ENCODE measurements at regions not wholly inside any gene's neighbourhood (a gene's known extent, or its start where the extent isn't known, plus 50 kb on each side); places are given as distances from the start of the nearest gene placed in this dataset.
A peak's percentile ranks its signal among the peaks of the same experiment; 100 is the strongest.
"Not testable (repeated sequence)": the region's sequence is repeated elsewhere in the genome, so short reads cannot be mapped to it uniquely, and the experiment has no call there.

DNA sequence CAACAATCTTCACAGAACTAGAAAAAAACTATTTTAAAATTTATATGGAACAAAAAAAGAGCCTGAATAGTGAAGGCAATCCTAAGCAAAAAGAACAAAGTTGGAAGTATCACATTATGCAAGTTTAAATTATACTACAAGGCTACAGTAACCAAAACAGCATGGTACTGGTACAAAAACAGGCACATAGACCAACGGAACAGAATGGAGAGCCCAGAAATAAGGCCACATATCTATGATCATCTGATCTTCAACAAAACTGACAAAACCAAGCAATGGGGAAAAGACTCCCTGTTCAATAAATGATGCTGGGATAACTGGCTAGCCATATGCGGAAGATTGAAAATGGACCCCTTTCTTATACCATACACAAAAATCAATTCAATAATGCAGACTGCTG, 74.4 kb upstream of the RTN4 start:
- not testable (repeated sequence) for DNase-seq

DNA sequence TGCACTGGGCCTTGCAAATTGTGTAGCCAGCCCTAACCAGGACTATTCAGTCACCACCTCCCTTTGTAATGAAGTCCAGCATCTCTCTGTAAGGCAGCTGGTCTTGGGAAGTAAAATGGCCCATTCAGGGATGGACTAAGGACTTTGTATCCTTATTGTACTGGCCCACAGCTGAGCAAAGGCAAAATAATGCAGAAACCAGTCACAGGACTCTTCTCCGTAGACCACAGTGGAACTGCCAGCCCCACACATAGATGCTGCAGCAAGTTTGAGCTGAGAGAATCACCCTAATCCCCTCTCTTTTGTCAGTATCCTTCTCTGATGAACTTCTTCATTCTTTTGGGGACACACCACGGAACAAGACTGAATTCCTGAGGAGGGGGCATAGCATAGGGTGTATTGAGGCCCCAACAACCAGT, 73.6 kb upstream of the RTN4 start:
- DNase-seq, result no peak

DNA sequence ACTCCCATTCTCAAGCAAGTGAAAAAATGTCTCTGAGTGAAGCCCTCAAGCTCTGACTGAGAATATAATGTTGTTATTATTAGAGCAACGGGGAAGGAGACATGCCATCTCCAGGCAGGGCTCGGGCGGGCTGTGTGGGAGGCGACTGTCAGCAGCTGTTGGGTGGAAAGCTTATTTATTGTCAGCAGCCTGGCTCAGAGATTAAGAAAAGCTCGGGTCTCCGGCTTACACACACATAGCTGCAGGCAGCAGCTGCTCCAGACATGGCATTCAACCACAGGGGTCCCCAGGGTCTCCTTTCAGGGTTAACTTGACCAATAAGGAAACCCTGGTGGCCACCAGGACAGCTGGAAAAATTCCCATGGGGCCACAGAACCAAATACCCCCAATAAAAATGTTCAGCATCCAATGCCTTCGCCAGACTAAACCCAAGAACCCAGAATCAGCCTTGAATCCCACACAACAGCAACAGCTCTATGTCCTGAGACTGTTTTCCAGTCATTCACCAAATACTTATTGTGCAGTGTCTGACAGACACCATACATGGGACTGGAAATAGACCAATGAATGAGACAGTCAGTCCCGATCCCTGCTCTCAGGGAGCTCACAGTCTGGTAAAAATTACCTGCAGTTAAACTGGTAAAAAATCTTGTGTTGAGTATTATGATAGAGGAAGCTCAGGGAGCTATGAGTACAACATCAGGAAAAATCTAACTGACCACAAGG, 70.5 kb upstream of the RTN4 start:
- DNase-seq, result no peak

DNA sequence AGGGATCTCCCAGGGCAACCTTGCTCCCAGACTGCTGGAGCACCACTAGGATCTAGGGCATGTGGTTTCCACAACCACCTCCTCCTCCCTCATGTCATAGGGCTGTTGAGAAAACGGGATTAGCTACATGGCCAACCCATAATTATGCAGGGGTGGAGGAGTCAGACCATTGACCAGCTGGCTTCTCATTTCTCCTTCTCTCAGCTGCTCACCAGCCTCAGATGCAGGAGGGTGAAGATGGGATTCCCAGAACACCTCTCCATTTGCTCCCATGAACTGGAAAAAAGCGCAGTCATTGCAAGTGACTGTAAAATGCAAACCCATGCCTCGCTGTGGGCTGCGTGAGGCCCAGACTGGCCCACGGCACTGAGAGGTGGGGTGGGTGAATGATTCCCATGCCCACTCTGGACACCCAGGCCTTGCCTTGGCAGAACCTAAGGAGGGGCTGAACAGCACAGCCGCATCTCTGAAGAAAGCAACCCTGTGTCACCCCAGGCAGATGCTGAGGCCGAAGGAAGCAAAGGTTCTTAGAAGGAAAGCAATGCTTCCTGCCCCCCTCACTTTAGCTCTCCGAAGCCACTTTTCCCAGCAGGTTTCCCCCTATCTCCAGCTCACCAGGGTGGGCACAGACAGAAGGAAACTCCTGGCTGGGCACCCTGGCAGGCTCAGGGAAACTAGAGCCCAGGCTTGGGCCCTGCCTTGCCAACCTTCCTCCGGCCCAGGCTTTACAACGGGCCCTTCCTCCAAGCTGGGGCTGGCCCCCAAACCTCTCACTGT, 69.6 kb upstream of the RTN4 start:
- no peak for DNase-seq

DNA sequence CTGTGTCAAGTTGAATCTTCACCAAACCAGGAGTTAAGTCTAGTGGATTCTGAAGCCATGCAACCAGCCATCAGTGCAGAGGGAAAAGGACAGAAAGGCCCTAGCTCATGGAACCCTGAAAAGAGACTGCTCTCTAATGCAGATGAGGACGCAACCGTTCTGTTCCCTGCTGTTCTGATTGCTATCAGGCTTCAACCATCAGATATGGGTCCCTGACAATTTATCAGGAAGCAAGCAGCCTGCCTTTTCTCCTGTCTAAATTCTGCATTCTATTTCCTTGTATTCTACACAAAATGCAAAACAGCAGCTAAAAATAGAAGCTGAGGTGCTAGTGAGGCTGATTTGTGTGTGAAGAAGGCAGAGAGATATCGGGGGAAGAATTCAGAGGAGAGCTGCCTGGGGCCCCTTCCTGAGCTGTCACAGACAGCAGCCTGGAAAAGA, 68.4 kb upstream of the RTN4 start:
- DNase-seq, result no peak

DNA sequence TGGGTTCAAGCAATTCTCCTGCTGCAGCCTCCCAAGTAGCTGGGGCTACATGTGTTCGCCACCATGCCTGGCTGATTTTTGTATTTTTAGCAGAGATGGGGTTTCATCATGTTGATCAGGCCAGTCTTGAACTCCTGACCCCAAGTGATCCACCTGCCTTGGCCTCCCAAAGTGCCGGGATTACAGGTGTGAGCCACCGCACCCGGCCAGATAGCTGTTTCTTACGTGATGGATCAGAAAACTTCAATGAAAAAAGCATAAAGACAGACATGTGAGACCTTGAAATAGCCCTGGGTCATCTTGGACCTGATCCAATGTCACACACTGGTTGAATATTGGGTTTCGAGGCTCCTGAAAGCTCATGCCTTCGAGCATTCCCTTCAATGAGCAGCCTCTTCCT, 66.7 kb upstream of the RTN4 start:
- no peak for DNase-seq

DNA sequence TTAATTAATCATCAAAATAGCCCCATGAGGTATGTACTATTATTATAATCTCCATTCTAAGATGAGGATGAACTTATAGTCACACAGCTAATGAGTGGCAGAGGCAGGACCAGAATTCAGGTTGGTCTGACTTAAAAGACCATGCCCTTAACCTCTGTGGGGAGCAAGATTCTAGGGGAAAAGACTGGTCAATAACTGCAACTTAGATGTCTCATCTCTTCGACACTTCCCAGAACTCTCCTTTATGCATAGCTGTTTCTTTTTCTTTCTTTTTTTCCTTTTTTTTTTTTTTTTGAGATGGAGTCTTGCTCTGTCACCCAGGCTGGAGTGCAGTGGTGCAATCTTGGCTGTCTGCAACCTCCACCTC, 66.3 kb upstream of the RTN4 start:
- DNase-seq, result no peak

DNA sequence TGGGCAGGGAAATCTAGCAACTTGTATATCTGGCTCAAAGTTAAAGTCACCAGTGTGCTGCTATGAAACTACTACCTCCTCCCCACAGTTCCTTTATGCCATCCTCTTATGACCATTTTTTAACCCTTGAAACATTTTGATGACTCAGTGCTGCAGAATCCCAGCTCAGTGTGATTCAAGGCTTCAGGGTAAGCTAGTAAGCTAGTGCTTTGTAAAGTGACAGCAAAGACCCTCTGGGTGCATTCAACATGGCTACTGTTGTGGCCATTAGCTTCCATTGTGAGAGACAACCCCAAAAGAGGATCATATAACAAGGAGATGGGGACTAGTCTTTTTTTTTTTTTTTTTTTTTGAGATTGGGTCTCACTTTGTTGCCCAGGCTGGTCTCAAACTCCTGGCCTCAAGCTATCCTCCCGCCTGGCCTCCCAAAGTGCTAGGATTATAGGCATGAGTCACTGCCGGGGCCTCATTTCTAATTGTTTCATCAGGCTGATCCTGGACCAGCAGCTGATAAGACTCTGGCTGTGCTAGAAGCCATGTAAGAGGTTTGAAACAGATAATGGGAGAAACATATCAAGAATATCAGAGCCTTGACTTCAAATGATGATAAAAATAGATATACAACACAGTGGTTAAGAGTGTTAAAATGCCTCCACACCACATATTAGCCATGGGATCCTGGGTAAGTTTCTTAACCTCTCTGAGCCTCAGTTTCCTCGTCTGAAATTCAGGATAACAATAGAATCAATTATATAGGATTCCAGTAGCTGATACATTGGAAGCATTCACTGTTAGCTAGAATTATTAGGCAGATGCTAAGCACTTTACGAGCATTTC, 65.7 kb upstream of the RTN4 start:
- DNase-seq, result no peak

DNA sequence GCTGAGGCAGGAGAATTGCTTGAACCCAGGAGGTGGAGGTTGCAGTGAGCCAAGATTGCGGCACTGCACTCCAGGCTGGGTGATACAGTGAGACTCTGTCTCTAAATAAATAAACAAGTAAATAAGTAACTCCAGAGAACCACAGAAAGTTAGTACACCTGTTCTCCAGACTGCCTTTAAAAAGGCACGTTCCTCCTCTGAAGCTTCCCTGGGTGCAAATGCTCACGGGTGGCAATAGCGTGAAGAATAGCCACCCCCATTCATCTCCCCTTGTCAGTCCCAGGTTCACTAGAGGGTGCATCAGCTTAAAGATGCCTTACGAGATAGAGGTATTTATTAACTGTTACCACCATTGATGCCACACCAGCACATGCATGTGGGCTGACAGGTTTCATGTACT, 64.3 kb upstream of the RTN4 start:
- DNase-seq, result no peak

DNA sequence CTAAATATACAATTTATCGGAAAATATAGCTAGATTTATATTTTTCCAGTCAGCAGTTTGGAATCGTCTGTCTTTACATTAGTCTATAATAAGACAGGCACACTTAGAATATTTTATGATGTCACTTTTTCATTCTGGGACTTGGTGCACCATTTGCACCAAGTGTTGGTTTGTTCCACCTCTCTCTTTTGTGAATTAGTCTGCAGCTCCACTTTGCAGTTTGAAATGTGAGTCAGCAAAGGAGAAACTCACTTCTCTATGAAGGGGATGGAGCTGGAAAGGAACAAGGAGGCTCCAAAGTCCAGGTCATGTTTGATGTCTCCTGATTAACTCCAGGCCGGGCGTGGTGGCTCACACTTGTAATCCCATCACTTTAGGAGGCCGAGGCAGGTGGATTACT, 63.8 kb upstream of the RTN4 start:
- no peak for DNase-seq

DNA sequence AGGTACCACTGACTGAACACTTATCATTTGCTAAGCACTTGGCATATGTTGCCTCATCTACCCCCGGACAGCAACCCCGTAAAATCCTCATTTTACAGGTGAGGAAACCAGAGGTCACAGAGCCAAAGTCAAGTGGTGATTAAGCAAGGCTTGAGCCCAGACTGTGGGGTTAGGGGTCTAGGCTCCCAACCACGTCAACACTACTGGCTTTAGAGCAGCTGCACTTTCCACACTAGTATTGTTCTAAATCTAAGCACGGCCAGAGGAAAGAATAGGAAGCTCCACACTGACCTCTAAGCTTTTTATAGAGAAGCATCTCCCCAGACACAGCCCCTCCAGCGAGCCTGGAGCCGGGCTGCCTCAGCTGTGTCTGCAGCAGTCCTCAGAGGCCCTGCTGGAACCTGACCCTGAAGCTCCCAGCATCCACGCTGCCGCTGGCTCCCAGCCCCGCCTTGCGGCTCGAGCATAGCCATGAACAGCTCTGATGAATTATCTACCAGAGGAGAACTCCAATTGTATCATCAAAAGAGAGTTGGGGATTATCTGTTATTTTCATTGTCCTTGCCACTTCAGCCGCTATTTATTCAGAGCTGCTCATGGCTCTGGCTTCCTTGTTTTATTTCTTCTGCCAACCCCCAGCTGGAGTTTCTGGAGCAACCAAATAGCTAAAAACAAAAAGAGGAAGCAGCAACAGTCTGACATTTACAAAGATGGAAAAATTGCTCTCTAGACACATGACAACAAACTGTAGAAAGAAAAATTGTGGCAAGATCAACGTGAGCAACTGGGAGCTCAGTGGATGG, 62.2 kb upstream of the RTN4 start:
- DNase-seq, result peak; percentile 39

DNA sequence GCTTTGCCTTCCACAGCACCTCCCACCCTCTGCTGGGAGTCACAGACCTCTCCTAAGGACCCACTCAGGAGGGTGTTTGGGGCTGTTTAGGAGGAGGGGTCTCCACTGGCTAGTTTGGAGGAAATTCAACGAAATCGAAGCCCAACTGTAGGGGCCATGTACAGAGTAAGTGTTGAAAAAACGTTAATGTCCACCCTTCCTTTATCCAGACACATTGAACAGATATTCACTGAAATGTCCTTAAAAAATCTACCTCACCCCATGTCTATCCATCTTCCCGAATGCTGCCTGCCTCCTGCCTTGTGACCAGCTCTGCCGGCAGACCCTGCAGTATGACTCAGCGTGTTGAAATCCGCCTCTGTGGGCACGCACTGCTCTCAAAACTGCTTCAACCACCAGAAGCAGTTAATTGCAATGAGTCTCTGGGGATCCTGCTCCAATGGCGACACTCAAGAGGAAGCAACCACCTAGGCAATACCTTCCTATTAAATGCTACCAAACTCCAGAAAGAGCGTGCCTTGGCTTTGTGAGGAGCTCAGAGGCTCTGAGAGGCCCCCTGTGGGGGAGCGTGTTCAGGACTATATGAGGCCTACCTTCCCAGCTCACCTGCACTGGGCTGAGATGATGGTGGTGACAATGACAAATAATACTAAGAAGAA, 61.4 kb upstream of the RTN4 start:
- peak; percentile 86 for DNase-seq

DNA sequence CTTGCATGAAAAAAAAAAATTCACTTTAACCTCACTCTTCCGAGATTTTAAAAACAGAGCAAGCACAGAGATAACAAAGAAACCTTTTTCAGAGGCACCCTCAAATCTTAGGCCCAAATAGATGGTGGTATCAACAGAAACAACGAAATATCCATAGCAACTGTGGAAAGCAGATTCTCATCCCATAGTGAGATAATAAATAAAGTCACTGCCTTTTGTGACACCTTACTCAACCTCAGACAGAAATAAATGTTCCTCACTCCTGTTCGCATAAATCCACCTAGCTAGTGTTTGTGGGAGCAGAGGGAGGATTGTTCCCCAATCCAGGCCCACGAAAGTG, 60.9 kb upstream of the RTN4 start:
- no peak for DNase-seq

DNA sequence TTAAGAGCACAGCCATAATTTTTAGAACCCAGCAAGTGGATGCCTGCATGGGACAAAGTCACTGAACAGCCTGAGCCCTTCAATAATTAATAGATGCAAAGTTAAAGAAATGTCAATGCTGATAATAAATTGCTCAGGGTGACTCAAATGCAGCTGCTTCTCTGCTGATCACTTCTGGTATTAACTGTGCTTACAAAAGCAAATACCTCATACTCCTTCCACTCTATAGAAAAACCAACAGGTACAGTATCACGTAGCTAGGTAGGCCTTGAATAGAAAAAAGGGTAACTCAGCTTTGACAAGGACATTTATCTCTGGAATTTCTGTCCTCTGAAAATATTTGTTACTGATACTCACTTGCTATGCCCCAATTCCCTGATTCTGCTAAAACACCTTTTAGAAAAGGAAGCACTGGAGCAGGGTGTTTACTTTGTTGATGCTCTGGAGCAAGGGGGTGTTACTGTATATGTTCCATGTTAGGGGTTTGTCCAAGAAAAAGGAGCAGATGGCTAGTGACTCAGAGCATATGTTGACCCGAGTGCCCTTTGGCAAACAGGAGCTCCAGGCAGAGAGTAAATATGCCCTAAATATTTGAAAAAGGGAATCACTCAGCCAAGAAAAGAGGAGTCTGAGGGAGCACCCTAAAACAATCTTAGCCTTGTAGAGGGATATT, 59.1 kb upstream of the RTN4 start:
- no peak for DNase-seq

DNA sequence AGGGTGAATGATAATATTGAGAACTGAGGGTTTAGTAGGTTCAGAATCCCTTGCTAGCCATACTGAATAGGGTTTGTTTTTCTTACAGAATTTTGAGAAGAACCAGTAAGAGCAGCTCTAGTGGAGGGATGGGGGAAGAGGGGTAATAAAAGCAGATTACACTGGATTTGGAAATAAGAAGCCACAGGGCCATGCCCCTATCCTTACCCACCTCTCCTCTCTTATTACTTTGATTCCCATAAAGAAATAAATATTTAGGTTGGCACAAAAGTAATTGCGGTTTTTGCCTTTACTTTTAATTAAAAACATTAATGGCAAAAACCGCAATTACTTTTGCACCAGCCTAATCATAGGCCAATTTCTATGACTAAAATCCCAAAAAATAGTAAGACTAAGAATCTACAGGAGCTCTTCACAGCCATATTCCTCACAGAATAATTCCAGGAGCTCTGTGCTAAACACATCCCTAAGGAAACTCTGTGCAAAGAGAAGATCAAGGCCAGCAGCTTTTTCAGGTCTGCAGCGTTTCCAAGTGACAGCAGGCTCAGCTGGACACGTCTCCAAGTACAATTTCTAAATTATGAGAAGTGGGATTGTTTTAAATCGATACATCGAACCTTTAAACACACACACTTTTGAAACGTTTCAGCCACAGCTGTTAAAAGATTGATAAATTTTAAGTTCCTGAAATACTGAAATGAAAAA, 58.4 kb upstream of the RTN4 start:
- no peak for DNase-seq

DNA sequence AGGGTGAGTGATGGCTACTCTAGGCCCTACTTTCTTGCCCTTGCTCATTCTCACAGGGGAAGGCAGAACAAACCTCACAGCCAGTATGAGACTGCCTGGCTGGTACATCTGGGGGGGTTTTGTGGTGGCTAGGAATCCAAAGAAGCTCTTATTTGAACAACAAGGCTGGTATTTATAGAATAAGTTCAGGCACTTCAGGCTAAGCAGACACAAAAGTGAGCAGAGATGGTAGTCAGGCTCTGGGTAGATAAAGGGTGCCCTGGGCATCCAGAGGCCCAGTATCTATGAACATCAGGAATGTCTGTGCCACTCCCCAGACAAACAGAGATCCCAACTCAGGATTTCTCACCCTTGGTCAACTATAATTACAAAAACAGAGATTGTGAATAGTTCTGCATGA, 57.2 kb upstream of the RTN4 start:
- no peak for DNase-seq

DNA sequence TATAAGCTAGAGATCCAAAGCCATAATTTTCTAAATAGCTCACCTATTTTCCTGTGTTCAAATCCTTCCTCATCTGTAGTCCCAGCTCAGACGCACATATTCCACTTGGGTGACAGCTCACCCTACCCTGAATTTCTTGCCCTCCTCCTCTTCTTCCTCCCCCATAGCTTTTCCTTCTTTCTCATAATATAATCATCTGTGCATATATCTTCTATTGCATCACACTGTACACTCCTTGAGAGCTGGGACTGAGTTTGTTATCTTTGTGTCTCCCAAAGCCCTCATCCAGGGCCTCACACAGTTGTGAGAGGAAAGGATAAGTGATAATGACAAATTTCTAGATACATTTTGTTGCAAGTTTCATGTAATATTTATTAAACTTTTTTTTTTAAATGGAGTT, 55.9 kb upstream of the RTN4 start:
- no peak for DNase-seq

DNA sequence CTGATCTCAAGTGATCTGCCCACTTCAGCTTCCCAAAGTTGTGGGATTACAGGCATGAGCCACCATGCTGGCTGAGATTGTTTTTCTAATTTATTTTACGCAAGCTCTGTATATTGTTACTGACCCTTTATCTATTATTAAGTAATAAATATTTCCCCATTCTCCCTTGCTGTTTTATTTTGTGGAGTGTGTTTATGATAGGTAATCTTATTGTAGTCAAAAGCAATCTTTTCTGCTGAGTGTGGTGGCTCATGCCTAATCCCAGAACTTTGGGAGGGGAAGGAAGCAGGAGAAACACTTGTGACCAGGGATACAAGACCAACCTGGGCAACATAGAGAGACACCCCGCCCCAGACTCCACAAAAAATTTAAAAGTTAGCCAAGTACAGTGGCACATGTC, 55.2 kb upstream of the RTN4 start:
- no peak for DNase-seq

DNA sequence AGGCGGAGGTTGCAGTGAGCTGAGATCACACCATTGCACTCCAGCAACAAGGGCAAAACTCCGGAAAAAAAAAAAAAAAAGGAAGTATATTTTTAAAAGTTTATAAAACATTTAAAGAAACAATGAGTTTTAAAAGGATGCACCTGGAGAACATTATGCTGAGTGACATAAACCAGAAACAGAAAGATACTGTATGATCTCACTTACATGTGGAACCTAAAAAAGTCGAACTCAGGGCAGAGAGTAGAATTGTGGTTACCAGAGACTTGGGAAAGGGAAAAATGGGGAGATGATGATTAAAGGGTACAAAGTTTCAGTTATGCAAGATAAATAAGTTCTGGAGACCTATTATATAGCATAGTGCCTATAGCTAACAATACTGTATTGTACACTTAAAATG, 52.8 kb upstream of the RTN4 start:
- no peak for DNase-seq

DNA sequence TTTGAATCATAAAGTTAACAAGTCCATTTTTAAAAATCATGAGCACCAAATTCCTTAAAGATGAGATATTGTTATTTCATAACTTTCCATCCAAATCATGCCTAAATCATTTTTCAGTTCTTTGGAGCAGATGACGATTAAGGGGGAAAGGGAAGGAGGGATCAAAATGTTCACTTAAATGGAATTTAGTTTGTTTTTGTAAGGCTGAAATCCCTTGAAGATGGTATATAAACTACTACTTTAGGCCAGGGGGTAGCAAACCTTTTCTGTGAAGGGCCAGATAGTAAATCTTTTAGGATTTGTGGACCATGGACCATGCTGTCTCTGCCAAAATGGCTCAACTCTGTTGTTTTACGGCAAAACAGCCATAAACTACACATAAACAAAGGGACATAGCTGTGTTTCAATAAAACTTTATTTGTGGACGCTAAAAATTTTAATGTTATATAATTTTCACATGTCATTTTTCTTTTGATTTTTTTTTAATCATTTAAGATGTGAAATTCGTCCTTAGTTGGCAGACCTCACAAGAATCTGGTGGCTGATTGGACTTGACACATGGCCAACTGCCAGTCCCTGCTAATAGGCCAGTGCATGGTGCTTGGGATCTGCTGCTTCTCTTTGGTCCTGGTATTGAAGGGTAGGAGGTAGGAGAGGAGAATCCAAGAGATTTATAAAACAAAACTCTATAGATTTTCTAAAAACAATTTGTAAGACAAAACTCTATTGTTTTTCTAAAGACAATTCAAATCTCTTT, 52.0 kb upstream of the RTN4 start:
- no peak for DNase-seq

DNA sequence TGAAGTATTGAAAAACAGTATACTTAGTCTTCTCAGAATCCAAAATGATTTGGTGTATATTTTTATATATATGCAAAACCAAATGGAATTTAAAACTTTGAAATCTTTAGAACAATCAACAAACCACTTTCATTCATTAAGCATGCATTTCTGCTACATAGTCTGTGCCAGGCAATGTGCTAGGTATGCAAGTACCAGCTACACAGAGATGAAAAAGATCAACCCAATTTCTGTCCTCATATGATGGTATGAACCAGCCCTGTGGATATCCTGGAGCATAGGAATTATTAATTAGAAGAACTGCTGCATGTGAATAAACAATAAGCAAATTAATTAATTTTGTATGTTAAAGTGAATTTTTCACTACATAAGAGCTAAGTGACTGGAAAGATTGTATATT, 51.2 kb upstream of the RTN4 start:
- DNase-seq, result no peak
